SK-N-DZ (cell line): ENCODE measurements at regions not wholly inside any gene's neighbourhood (a gene's known extent, or its start where the extent isn't known, plus 50 kb on each side); places are given as distances from the start of the nearest gene placed in this dataset.

Experiments used
- DNase-seq: peaks from one replicate; pipeline ENCODE4 v3.0.0-alpha.2; 2015; ENCODE audit warnings: low spot score
- small RNA-seq, 2 experiments: library from RNA; depleted of rRNA; stranded (forward); fragments of <200 nt; gene quantifications; one replicate each; pipeline ENCODE3, GENCODE V24; 2014

DNA sequence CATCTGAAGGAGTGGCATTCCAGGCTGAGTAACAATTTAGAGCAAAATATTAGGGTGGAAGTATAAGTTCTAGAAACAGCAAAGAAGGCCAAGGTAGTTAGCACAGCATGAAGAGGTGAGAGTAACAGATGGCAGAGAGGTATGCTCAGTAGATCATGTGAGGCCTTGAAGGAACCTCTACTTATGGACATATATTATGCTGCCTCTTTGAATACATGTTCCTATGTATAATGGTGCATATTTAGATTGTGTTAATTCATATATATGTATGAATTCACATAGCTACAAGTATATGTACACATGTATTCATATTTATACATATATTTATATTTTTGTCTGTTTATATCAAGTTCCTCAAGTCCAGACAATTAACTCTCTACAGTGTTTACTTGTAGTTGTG lies 355.2 kb downstream of the KCTD8 start:
- no peak for DNase-seq

DNA sequence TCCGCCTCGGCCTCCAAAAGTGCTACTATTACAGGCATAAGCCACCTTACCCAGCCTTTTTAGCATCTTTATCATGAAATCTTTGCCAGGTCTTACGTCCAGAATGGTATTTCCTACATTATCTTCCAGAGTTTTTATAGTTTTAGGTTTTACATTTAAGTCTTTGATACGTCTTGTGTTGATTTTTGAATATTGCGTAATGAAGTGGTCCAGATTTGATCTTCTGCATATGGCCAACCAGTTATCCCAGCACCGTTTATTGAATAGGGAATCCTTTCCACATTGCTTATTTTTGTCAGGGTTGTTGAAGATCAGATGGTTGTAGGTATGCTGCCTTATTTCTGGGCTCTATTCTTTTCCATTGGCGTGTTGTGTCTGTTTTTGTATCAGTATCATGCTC lies 349.6 kb downstream of the KCTD8 start:
- DNase-seq, result no peak

DNA sequence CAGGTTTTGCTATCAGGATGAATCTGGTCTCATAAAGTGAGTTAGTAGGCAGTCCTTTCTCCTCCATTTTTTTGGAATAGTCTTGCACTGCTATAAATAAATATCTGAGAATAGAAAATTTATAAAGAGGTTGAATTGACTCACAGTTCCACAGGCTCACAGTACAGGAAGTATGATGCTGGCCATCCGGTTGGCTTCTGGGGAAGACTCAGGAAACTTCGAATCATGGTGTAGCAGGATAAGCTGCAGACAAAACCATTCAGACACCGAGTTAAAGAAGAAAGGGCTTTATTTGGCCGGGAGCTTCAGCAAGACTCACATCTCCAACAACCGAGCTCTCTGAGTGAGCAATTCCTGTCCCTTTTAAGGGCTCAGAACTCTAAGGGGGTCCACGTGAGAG lies 348.2 kb downstream of the KCTD8 start:
- DNase-seq, result no peak

DNA sequence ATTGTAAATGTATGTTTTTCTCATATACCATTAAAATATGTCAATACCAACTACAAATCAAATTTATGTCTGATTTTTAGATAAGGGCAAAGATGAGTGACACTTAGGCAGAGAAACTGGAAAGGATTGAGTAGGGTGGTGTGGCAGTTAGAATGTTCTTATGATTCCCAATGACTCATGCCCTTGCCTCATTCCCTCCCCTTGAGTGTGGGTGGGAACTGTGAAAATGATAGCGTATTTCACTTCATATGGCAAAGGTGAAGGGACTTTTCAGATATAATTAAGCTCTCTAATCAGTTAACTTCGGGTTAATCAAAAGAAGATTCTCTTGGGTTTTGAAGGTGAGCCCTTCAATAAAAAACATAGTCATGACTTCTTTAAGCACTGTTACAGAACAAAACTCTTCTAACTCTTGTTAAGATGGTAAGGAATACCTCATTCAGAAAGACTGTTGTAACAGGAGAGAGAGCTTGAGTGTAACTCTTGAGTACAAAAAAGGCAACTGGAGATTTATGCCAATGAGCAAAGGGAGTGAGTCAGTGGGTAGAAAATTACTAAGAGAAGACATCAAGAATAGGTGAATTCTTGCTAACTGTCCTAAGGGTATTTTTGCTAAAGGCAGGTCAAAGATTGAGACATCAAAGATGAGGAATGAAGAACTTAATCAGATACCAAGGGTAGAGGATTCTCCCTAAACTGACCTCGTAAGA lies 329.5 kb downstream of the KCTD8 start:
- no peak for DNase-seq

DNA sequence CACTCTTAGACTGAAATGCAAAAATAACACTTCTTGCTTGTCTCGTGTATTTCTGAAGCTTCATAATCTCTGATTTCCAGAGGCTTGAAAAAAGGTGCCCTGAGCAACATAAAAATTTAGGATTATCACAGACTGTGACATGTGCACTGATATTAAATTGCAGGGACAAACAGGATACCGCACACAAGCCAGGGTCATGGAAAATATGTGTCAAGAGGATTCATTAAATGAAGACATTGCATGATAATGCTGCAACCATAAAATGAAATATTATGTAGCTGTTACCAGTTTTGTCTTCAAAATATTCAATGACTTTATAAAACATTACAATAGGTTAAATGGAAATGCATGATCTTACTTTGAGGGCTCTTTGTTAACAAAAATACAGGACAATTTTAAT lies 328.0 kb downstream of the KCTD8 start:
- DNase-seq, result no peak

DNA sequence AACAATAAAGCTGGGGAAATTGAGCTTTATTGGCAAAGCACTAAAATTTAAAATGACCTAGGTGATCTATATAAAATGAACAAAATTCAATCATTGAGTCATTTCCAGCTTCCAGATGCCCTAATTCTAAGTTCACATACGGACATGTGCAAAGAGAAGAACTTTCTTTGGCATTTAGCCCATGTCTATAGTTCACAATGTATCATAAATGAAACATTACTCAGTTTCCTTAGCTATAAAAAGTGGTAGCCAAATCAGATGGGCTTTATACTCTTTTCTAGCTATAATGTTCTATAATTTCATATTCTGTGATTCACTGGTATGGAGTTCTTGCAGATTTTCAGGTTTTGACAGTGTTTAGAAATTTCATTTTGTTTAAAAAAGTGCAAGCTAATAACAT lies 327.4 kb downstream of the KCTD8 start:
- no peak for DNase-seq

Small RNA genes lying in the stretch of these regions (small RNA-seq; reads per million reads assigned to genes)
- gene AC098590.2 (0 reads per million in 2 experiments), gene RN7SL193P (0 reads per million in 2 experiments)
